ENCODE measurements at regions not wholly inside any gene's neighbourhood (a gene's known extent, or its start where the extent isn't known, plus 50 kb on each side); places are given as distances from the start of the nearest gene placed in this dataset.

GRCh38 chr9:91099436-91099835, 262.3 kb downstream of the AUH start:
- TF ChIP-seq BACH2 (CRISPR knock-in tag; IDR thresholded peaks at IDR 0.05; ENCODE audit: borderline replicate concordance) (no peak), ZNF70 (CRISPR knock-in tag; IDR thresholded peaks at IDR 0.05) (no peak)
